ENCODE measurements at regions not wholly inside any gene's neighbourhood (a gene's known extent, or its start where the extent isn't known, plus 50 kb on each side); places are given as distances from the start of the nearest gene placed in this dataset.

DNA sequence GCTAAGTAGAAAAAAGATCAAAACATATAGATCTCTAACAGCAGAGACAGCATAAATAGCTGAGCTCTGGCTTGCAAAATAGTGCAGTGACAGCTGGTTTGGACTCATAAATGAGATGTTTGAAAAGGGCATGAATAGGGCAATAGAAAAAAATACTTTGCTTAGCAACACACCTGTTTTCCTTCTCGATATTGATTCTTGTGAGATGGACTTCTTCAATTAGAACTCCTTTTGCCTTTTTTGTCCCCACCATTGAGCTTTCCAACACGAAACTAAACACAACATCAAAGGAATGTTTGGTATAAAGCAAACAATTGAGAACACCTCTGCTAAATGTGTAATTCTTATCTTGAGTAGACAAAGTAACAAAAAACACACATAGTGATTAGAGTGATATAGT, 726.3 kb downstream of the RAPGEF2 start:
- POLR2A ChIA-PET = no interaction called here
- no peak for DNase-seq (ENCODE audit: extremely low spot score)
- TF ChIP-seq, protein P1, sequence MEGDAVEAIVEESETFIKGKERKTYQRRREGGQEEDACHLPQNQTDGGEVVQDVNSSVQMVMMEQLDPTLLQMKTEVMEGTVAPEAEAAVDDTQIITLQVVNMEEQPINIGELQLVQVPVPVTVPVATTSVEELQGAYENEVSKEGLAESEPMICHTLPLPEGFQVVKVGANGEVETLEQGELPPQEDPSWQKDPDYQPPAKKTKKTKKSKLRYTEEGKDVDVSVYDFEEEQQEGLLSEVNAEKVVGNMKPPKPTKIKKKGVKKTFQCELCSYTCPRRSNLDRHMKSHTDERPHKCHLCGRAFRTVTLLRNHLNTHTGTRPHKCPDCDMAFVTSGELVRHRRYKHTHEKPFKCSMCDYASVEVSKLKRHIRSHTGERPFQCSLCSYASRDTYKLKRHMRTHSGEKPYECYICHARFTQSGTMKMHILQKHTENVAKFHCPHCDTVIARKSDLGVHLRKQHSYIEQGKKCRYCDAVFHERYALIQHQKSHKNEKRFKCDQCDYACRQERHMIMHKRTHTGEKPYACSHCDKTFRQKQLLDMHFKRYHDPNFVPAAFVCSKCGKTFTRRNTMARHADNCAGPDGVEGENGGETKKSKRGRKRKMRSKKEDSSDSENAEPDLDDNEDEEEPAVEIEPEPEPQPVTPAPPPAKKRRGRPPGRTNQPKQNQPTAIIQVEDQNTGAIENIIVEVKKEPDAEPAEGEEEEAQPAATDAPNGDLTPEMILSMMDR (IDR thresholded peaks at IDR 0.05; ENCODE audit: control extremely low read depth, extremely low read depth, low read depth, missing control alignments) = no peak
- CTCF ChIA-PET = no interaction called here

DNA sequence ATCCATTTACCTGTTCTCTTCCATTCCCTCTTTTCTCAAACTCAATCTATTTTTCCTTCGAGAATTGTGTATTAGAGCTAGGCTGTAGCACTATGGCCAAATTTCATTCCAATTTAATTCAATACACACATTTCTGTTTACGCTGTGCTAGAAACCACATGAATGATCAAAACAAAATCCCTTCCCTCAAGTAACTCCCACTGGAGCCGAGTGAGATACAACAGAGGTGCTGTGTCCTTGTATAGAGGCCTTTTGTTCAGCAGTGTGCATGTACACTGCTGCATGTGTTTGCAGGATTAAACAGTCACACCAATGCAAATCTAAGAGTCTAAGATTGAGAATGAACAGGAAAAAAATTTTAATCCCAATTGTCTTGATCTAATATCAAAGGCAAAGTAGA, 734.2 kb downstream of the RAPGEF2 start:
- no peak for DNase-seq (ENCODE audit: extremely low spot score)
- ChIA-PET CTCF (no interaction called here), POLR2A (no interaction called here)
- TF ChIP-seq, protein P1 (IDR thresholded peaks at IDR 0.05; ENCODE audit: control extremely low read depth, extremely low read depth, low read depth, missing control alignments) = no peak

DNA sequence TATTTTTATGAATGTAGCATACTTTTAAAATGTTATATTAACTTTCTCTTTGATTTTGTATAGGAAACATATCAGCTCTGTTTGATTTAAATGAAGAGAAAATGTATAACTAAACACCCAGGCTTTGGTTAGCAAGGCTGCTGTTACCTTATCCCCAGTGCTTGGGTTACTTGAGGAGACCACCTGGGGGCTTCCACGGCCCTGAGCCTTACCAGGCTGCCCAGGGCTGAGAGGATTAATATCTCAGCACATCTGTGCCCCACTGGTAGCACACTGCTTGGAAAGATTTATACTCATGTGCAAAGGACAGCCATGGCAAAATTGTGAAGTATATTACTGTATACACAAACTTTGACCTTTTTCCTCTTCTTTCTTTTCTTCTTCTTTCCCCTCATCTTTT, 752.9 kb downstream of the RAPGEF2 start:
- ChIA-PET CTCF (no interaction called here), POLR2A (no interaction called here)
- DNase-seq (ENCODE audit: extremely low spot score) = no peak
- TF ChIP-seq, protein P1 (IDR thresholded peaks at IDR 0.05; ENCODE audit: control extremely low read depth, extremely low read depth, low read depth, missing control alignments) = no peak

DNA sequence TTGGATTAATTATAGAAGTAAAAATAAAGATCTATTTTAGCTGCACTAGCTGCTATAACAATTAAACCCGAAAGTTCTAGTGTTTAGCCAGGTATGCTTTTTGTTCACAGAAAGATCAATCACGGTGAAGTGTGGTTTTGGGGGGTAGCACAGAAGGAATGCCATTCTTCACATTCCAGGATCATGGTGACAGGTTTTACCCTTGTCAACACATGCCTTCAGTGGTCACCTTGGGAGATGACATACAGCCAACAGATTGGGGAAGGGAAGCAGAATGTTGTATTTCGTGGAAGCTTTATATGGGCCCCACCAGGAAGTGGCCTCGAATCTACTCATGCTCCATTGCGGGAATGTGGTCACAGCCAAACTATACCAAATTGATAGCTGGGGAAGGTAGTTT, 753.6 kb downstream of the RAPGEF2 start:
- POLR2A ChIA-PET = no interaction called here
- CTCF ChIA-PET = no interaction called here
- DNase-seq (ENCODE audit: extremely low spot score) = no peak
- TF ChIP-seq, protein P1 (IDR thresholded peaks at IDR 0.05; ENCODE audit: control extremely low read depth, extremely low read depth, low read depth, missing control alignments) = no peak

DNA sequence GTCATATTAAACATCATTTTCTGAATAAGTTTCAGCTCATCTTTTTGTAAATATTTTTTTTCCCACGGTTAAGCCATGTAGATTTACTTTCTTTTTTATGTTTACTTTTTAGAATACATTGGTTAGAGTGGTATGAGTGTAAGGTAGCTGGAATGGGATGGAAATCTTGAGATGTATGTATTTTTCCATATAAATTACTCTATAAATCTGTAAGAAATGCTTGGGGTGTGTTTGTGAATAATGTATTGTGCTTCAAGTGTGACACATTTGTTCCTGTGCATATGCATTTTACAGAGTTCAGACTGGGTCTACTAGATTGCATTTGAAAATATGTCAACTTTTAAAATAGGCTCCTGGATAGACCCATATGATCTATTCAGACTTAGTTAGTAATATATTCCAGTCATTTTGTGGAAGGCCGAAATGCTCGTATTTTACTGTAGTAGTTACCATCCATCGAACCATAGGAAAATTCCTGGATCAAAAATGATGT, 756.8 kb downstream of the RAPGEF2 start:
- CTCF ChIA-PET = no interaction called here
- TF ChIP-seq, protein P1 (IDR thresholded peaks at IDR 0.05; ENCODE audit: control extremely low read depth, extremely low read depth, low read depth, missing control alignments) = no peak
- DNase-seq (ENCODE audit: extremely low spot score) = no peak
- POLR2A ChIA-PET = no interaction called here

DNA sequence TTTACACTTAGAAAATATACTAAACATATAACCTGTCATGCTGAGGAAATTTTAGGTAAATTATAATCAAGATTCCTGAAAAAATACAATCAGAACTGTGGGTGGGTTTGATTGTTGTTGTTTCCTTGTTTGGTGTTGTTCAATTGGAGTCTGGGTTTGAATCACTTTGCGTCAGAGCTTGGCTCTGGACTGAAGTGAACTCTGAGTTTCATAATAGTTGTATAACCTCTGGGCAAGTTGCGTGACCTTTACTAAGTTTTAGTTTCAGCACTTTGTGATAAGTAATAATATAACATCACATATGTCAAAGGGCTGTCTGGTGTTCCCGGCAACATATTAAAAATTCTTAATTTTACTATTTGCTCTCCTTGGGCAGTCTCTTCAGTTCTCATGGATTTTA, 758.1 kb downstream of the RAPGEF2 start:
- CTCF ChIA-PET = no interaction called here
- POLR2A ChIA-PET = no interaction called here
- TF ChIP-seq, protein P1 (IDR thresholded peaks at IDR 0.05; ENCODE audit: control extremely low read depth, extremely low read depth, low read depth, missing control alignments) = no peak
- DNase-seq (ENCODE audit: extremely low spot score) = no peak

DNA sequence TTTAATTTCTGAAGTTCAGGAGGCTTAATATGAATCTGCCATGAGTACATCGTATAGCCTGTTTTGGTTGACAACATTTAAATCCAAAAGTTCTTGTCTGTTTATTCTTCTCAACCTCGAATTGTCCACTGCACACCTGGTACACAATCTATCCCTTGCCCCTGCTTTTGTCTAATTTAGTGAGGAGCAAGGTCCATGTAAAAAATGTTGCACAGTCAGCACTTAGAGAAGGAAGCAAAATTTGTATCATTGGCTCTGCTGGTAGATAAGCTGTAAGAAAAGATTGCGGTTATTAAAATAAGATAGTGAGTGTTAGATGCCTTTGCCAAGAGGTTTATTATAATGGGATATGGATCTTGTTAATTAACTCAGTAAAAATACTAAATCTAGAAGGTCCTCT, 761.5 kb downstream of the RAPGEF2 start:
- POLR2A ChIA-PET = no interaction called here
- TF ChIP-seq, protein P1 (IDR thresholded peaks at IDR 0.05; ENCODE audit: control extremely low read depth, extremely low read depth, low read depth, missing control alignments) = no peak
- no peak for DNase-seq (ENCODE audit: extremely low spot score)
- CTCF ChIA-PET = no interaction called here
